ENCODE measurements at regions not wholly inside any gene's neighbourhood (a gene's known extent, or its start where the extent isn't known, plus 50 kb on each side); places are given as distances from the start of the nearest gene placed in this dataset.

DNA sequence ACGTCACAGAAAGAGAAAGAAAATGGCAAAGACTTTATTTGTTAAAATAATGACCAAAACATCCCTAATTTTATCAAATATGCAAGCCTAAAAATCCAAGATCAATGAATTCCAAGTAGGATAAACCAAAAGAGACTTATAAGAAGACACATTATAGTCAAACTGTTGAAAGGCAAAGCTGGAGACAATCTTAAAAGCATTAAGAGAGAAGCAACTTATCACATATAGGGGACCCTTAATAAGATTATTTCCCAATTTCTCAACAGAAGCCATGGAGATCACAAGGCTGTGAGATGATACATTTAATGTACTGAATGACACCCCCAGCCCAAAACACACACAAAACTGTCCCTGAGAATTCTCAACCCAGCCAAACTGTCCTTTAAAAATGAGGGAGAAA is 228.7 kb downstream of the COG6 start:
- WGBS, 3 donors, result 0 to 48% (median 0%) methylated on average over 1 of the region's 1 CpG
- no peaks in the 10 kb centered on the region for H3K27me3 ChIP-seq
- no peak overlapping the region for H3K27ac ChIP-seq
- no peak for DNase-seq
- intact Hi-C loops (cut with DNase I), result no loop called here
- H3K9me3 ChIP-seq, result peaks cover 0 to 3% of the 10 kb centered on the region in 2 donors
- no peaks in the 10 kb centered on the region for H3K36me3 ChIP-seq
- H3K4me1 ChIP-seq (ENCODE audit: insufficient read depth), result peaks cover under 1% of the 10 kb centered on the region
- TF ChIP-seq, protein P1, sequence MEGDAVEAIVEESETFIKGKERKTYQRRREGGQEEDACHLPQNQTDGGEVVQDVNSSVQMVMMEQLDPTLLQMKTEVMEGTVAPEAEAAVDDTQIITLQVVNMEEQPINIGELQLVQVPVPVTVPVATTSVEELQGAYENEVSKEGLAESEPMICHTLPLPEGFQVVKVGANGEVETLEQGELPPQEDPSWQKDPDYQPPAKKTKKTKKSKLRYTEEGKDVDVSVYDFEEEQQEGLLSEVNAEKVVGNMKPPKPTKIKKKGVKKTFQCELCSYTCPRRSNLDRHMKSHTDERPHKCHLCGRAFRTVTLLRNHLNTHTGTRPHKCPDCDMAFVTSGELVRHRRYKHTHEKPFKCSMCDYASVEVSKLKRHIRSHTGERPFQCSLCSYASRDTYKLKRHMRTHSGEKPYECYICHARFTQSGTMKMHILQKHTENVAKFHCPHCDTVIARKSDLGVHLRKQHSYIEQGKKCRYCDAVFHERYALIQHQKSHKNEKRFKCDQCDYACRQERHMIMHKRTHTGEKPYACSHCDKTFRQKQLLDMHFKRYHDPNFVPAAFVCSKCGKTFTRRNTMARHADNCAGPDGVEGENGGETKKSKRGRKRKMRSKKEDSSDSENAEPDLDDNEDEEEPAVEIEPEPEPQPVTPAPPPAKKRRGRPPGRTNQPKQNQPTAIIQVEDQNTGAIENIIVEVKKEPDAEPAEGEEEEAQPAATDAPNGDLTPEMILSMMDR (IDR thresholded peaks at IDR 0.05), result no peak
- TF ChIP-seq POLR2A (IDR thresholded peaks at IDR 0.05) (no peak), EP300 (IDR thresholded peaks at IDR 0.05) (no peak)
- no peak overlapping the region for H3K4me3 ChIP-seq

DNA sequence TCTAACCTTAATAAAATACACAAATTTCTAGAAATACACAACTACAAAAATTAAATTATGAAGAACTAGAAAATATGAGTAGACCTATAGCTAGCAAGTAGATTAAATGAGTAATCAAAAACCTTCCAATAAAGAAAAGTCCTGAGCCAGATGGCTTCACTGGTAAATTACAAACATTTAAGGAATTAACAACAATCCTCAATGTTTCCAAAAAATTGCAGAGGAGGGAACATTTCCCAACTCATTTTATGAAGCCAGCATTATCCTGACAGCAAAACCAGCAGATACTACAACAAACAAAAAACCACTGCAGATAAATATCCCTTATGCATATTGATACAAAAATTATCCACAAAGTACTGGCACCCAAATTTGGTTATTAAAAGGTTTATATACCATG is 230.9 kb downstream of the COG6 start:
- no peak for DNase-seq
- intact Hi-C loops (cut with DNase I), result no loop called here
- peaks cover 0 to 3% of the 10 kb centered on the region in 2 donors for H3K9me3 ChIP-seq
- no peaks in the 10 kb centered on the region for H3K27me3 ChIP-seq
- H3K4me1 ChIP-seq (ENCODE audit: insufficient read depth), result peaks cover 3% of the 10 kb centered on the region
- TF ChIP-seq POLR2A (IDR thresholded peaks at IDR 0.05), result no peak
- TF ChIP-seq, protein P1 (IDR thresholded peaks at IDR 0.05), result no peak
- no peak for TF ChIP-seq EP300 (IDR thresholded peaks at IDR 0.05)
- H3K27ac ChIP-seq, result no peak overlapping the region
- H3K36me3 ChIP-seq, result no peaks in the 10 kb centered on the region
- no peak overlapping the region for H3K4me3 ChIP-seq

- H3K9me3 ChIP-seq, result peaks cover 0 to 3% of the 10 kb centered on the region in 2 donors
- 55 to 80% (median 74%) methylated on average over 2 of the region's 2 CpGs for WGBS, 3 donors
- intact Hi-C loops (cut with DNase I), result no loop called here
- H3K27ac ChIP-seq, result no peak overlapping the region
- H3K27me3 ChIP-seq, result no peaks in the 10 kb centered on the region
- no peak for DNase-seq
- peaks cover 3% of the 10 kb centered on the region for H3K4me1 ChIP-seq (ENCODE audit: insufficient read depth)
- no peak overlapping the region for H3K4me3 ChIP-seq
- TF ChIP-seq POLR2A (IDR thresholded peaks at IDR 0.05) (no peak), EP300 (IDR thresholded peaks at IDR 0.05) (no peak)
- no peaks in the 10 kb centered on the region for H3K36me3 ChIP-seq
Measured at GRCh38 chr13:39887387-39887786, 231.9 kb downstream of the COG6 start.

DNA sequence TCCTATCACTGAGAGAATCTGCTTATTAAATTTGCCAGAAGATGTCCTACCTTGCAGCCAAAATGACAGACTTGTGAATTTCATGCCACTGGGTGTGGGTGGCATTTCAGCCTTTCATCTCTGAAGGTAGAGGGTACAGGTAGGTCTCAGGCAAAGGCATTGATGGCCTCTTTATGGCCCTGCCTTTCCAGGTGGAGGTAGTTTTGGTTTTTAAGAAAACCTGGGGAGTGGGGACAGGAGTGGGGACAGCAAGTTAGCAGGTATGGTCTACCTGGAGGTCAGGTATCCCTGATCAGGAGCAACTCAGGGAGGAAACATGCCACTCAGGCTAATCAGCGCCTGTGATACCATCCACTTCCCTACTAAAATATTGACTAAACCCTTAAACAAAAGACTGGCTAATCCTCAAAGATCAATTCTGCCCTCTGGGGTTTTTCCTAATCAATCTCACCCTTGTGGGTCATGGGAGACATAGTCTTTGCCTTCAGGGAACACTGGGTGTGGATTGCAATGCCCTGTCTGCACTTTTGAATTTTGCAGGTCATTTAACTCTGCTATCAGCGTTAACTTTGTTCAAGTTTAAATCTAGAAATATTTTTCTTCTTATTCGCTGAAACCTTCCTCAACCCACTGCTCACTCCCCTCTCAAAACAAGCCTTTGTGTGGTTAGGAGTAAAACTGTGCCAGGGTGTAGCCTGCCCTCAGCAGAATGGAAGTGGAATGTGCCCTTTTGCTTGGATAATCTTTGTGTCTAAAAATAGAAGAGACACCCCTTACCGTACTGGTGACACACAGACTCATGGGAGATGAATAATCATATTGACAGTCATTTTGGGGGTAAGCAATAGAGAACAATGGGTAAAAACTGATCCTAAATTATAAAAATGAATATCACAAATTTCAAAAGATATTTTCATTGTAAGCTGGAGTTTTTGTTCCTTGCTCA is 233.7 kb downstream of the COG6 start:
- Histone ChIP-seq H3K27ac (peak overlapping the region in 1 of 2 donors; percentile 3), H3K4me3 (no peak overlapping the region), H3K36me3 (no peaks in the 10 kb centered on the region), H3K9me3 (no peaks in the 10 kb centered on the region), H3K4me1 (ENCODE audit: insufficient read depth) (peaks cover 11% of the 10 kb centered on the region), H3K27me3 (no peaks in the 10 kb centered on the region)
- DNase-seq, result no peak
- no peak for TF ChIP-seq EP300 (IDR thresholded peaks at IDR 0.05)
- WGBS, 3 donors, result 37 to 53% (median 39%) methylated on average over 4 of the region's 4 CpGs
- intact Hi-C loops (cut with DNase I), result no loop called here

DNA sequence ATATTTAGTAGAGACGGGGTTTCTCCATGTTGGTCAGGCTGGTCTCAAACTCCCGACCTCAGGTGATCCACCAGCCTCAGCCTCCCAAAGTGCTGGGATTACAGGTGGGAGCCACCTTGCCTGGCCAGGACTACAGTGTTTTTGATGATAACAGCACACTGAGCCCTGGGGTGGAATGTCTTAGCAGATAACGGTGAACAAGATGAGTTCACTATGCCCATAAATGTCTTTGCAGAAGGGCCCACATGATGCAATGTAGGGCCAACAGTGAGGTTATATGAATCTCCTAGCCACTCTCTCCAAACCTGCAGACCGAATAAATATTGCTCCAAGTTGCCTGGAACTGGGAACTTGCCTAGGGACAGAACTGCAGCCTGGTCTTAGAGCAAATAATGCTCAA is 235.1 kb downstream of the COG6 start:
- TF ChIP-seq, protein P1 (IDR thresholded peaks at IDR 0.05), result no peak
- TF ChIP-seq POLR2A (IDR thresholded peaks at IDR 0.05) (no peak), EP300 (IDR thresholded peaks at IDR 0.05) (no peak)
- intact Hi-C loops (cut with DNase I), result loop anchor here in 1 of 4 donors (5.0 kb wide), 1 partner anchor 172 kb away; no protein-coding TSS in a partner anchor
- no peaks in the 10 kb centered on the region for H3K36me3 ChIP-seq
- no peak for DNase-seq
- H3K4me1 ChIP-seq (ENCODE audit: insufficient read depth), result peaks cover 14% of the 10 kb centered on the region
- no peak overlapping the region for H3K27ac ChIP-seq
- no peaks in the 10 kb centered on the region for H3K9me3 ChIP-seq
- no peak overlapping the region for H3K4me3 ChIP-seq
- H3K27me3 ChIP-seq, result no peaks in the 10 kb centered on the region
- WGBS, 3 donors, result 94 to 98% (median 96%) methylated on average over 4 of the region's 4 CpGs
